Lower leg skin (tissue), 3 donors: ENCODE measurements at regions not wholly inside any gene's neighbourhood (a gene's known extent, or its start where the extent isn't known, plus 50 kb on each side); places are given as distances from the start of the nearest gene placed in this dataset.

Experiments used
- POLR2A ChIP-seq, 2 donors: fragments of 450-650 bp; IDR thresholded peaks; one replicate each; pipeline ENCODE4 v1.6.1; 2016 to 2017; ENCODE audit warnings: antibody characterized with exemption in 2 of 2, mild to moderate bottlenecking in 1 of 2, moderate library complexity in 1 of 2
- TF ChIP-seq, protein P1 (sequence below), 3 donors: fragments of 450-650 bp; IDR thresholded peaks; one replicate each; pipeline ENCODE4 v1.5.1; 2016; ENCODE audit warnings: antibody characterized with exemption in 3 of 3, mild to moderate bottlenecking in 3 of 3, moderate library complexity in 2 of 3

DNA sequence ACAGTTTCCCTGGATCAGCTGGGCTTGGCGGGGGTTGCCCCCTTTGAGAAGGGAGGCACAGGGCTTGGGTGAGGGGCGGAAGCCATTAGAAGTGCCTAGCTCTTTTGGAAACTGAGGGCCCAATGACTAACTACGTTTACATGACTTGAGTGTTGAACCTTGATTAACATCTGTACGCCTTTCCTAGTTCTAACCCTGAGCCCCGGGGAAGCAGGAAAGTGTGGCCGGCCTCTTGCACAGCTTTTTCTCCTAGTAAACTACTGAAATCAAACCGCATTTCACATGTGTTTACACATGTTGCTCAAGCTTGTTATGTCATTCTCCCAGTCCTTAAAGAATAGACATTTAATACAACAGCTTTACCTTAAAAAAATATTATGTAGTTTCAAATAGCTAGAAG, 1356.4 kb upstream of the TMEM132C start:
- TF ChIP-seq, protein P1, sequence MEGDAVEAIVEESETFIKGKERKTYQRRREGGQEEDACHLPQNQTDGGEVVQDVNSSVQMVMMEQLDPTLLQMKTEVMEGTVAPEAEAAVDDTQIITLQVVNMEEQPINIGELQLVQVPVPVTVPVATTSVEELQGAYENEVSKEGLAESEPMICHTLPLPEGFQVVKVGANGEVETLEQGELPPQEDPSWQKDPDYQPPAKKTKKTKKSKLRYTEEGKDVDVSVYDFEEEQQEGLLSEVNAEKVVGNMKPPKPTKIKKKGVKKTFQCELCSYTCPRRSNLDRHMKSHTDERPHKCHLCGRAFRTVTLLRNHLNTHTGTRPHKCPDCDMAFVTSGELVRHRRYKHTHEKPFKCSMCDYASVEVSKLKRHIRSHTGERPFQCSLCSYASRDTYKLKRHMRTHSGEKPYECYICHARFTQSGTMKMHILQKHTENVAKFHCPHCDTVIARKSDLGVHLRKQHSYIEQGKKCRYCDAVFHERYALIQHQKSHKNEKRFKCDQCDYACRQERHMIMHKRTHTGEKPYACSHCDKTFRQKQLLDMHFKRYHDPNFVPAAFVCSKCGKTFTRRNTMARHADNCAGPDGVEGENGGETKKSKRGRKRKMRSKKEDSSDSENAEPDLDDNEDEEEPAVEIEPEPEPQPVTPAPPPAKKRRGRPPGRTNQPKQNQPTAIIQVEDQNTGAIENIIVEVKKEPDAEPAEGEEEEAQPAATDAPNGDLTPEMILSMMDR (IDR thresholded peaks at IDR 0.05) = no peak
- TF ChIP-seq POLR2A (IDR thresholded peaks at IDR 0.05) = no peak
